ENCODE measurements at regions not wholly inside any gene's neighbourhood (a gene's known extent, or its start where the extent isn't known, plus 50 kb on each side); places are given as distances from the start of the nearest gene placed in this dataset.

DNA sequence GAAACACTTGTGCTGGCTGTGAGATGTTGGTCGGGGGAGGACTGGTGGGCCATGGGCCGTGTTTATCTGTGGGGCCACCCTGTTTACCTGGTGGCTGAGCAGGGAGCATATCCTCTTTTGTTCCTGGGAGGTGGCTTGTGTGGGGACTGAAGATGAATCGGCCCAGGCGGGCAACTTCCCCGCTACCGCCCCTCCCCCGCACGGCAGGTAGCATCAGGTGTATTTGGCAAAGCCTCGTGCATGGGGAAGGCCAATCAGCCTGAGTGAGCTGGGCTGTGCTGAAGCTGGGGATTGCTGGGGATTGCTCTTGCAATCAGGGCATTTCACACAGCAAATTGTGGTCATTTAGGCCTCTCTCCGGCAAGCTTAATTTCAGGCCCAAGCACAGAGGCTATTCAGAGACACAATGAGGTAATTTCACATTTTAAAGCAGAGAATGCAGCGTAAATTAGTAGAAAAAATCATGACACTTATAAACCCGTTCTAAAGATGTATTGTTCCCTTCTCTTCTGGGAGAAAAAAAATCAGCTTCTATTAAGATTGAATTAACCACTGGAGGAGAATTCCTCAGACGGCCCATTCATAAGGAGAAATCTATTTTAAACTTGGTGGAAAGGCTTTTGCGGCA lies 197.7 kb upstream of the POU3F1 start:
- H3K4me1 ChIP-seq (replicated peaks) = peaks cover 7% of the 10 kb centered on the region
- no peak overlapping the region for H3K4me3 ChIP-seq
- H3K27ac ChIP-seq = no peak overlapping the region
- H3K9me3 ChIP-seq (replicated peaks) = no peaks in the 10 kb centered on the region
- no peaks in the 10 kb centered on the region for H3K36me3 ChIP-seq
- DNase-seq (ENCODE audit: low read depth in 1 of 2, low spot score in 2 of 2) = no peak
- 0 out of 2 replicates have a peak, but pooled peaks cover 3% of the 10 kb centered on the region for H3K27me3 ChIP-seq (replicated peaks)

GRCh38 chr1:38243106-38243505 lies 196.5 kb upstream of the POU3F1 start:
- DNase-seq (ENCODE audit: low read depth in 1 of 2, low spot score in 2 of 2) = no peak
- Histone ChIP-seq H3K9me3 (replicated peaks) (no peaks in the 10 kb centered on the region), H3K4me3 (no peak overlapping the region), H3K27ac (no peak overlapping the region), H3K4me1 (replicated peaks) (peaks cover 7% of the 10 kb centered on the region), H3K36me3 (no peaks in the 10 kb centered on the region), H3K27me3 (replicated peaks) (no peaks in the 10 kb centered on the region)

DNA sequence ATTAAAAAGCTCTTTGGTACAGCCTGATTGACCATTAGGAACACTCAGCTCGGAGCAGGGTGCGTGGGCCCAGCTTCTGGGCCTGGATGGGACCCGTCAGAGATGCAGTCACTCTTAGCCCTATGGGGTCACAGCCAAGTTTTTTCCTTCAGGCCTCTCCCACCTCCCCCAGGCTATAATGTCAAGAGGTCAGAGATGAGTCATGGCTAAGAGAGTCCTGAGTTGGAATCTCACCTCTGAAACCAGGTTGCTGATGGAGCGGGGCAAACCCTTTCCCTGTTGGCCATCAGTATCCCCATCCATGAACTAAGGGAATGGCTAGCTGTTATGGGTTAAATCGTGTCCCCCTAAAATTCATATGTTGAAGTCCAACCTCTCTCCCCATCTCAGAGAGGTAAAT lies 195.9 kb upstream of the POU3F1 start:
- Histone ChIP-seq H3K9me3 (replicated peaks) (no peaks in the 10 kb centered on the region), H3K4me3 (no peak overlapping the region), H3K27me3 (replicated peaks) (no peaks in the 10 kb centered on the region), H3K4me1 (replicated peaks) (peaks cover 7% of the 10 kb centered on the region), H3K36me3 (no peaks in the 10 kb centered on the region), H3K27ac (no peak overlapping the region)
- no peak for DNase-seq (ENCODE audit: low read depth in 1 of 2, low spot score in 2 of 2)

GRCh38 chr1:38241594-38242334 lies 195.2 kb upstream of the POU3F1 start:
- no peak for DNase-seq (ENCODE audit: low read depth in 1 of 2, low spot score in 2 of 2)
- no peak overlapping the region for H3K27ac ChIP-seq

DNA sequence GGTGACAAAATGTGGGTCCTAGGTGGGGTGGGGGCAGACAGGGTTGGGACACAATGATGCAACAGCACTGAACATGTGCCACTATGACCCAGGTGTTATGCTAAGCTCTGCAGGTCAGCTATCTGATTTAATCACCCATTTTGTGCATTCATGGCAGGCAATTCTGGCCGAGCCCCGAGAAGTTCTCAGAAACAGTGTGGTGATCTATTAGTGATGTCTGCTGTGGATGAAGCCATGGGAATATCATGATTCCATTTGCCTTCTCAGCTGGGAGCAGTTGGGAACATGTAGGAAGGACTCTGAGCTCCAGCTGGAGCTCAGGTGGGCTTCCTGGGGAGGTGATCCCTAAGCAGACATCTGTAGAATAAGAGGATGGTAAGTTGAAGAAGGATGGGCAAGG lies 194.0 kb upstream of the POU3F1 start:
- Histone ChIP-seq H3K9me3 (replicated peaks) (no peaks in the 10 kb centered on the region), H3K27ac (no peak overlapping the region), H3K36me3 (no peaks in the 10 kb centered on the region), H3K27me3 (replicated peaks) (no peaks in the 10 kb centered on the region), H3K4me3 (no peak overlapping the region), H3K4me1 (replicated peaks) (0 out of 2 replicates have a peak, but pooled peaks cover 3% of the 10 kb centered on the region)
- no peak for DNase-seq (ENCODE audit: low read depth in 1 of 2, low spot score in 2 of 2)

More at GRCh38 chr1:38241594-38242334, 195.2 kb upstream of the POU3F1 start:
- Histone ChIP-seq H3K27me3 (replicated peaks) (no peaks in the 10 kb centered on the region), H3K36me3 (no peaks in the 10 kb centered on the region), H3K4me3 (no peak overlapping the region), H3K4me1 (replicated peaks) (peaks cover 3% of the 10 kb centered on the region), H3K9me3 (replicated peaks) (no peaks in the 10 kb centered on the region)

DNA sequence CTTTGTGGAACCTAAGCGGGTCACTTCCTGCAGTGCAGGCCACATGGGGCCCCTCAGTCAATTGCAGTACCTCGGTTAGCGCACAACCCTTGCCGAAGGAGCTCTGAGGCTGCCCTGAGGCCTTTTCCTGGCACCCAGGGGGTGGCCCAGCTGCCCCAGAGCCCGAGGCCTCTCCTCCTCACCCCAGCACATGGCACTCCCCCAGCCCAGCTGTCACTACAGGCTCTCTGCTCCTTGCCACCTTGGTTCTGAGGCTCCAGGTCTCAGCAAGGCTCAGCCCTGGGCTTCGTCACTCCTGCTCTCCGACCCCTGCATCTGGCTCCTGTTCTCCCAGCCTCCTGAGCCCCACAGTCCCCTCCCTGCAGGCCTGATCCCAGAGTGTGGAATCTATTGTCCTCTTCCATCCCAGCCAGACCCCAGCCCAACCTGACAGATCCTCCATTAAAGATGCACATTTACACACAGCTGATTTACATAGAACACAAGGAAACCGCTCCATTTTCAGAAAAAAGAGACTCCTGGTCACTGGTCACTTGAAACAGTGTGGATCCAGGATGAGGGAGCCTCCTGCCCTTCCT lies 192.8 kb upstream of the POU3F1 start:
- DNase-seq (ENCODE audit: low read depth in 1 of 2, low spot score in 2 of 2) = no peak
- 0 out of 2 replicates have a peak, but pooled peaks cover 3% of the 10 kb centered on the region for H3K4me1 ChIP-seq (replicated peaks)
- no peaks in the 10 kb centered on the region for H3K27me3 ChIP-seq (replicated peaks)
- H3K4me3 ChIP-seq = no peak overlapping the region
- H3K36me3 ChIP-seq = no peaks in the 10 kb centered on the region
- H3K9me3 ChIP-seq (replicated peaks) = no peaks in the 10 kb centered on the region
- H3K27ac ChIP-seq = no peak overlapping the region

GRCh38 chr1:38238294-38238693 lies 191.7 kb upstream of the POU3F1 start:
- Histone ChIP-seq H3K4me3 (no peak overlapping the region), H3K9me3 (replicated peaks) (no peaks in the 10 kb centered on the region), H3K4me1 (replicated peaks) (0 out of 2 replicates have a peak, but pooled peaks cover 3% of the 10 kb centered on the region), H3K27ac (no peak overlapping the region), H3K27me3 (replicated peaks) (no peaks in the 10 kb centered on the region), H3K36me3 (no peaks in the 10 kb centered on the region)
- DNase-seq (ENCODE audit: low read depth in 1 of 2, low spot score in 2 of 2) = no peak

DNA sequence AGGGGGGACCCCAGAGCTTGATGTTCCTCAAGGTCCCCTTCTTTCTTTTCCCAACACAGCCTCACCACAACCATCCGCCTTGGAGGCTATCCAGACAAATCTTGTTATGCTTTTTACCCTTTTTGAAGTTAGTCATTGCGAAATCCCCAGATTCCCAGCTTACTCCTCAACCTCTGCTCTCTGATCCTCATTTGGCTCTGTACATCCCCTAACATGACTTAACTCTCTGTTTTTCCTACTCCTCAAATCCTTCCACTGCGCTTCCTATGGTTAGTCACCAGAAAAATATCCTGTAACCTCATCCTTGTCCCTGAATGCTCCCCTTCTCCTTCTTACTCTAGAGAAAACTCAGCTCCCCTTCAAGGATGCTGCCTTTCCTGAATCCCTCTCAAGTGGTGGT lies 189.1 kb upstream of the POU3F1 start:
- H3K4me1 ChIP-seq (replicated peaks) = 0 out of 2 replicates have a peak, but pooled peaks cover 3% of the 10 kb centered on the region
- peak in 1 of 2 experiments; percentile 26 for DNase-seq (ENCODE audit: low read depth in 1 of 2, low spot score in 2 of 2)
- H3K27ac ChIP-seq = no peak overlapping the region
- no peak overlapping the region for H3K4me3 ChIP-seq
- no peaks in the 10 kb centered on the region for H3K27me3 ChIP-seq (replicated peaks)
- H3K36me3 ChIP-seq = no peaks in the 10 kb centered on the region
- no peaks in the 10 kb centered on the region for H3K9me3 ChIP-seq (replicated peaks)

GRCh38 chr1:38231941-38232340 lies 185.3 kb upstream of the POU3F1 start:
- Histone ChIP-seq H3K27ac (no peak overlapping the region), H3K36me3 (no peaks in the 10 kb centered on the region), H3K27me3 (replicated peaks) (no peaks in the 10 kb centered on the region), H3K4me3 (no peak overlapping the region), H3K4me1 (replicated peaks) (0 out of 2 replicates have a peak, but pooled peaks cover 3% of the 10 kb centered on the region), H3K9me3 (replicated peaks) (no peaks in the 10 kb centered on the region)
- no peak for DNase-seq (ENCODE audit: low read depth in 1 of 2, low spot score in 2 of 2)

DNA sequence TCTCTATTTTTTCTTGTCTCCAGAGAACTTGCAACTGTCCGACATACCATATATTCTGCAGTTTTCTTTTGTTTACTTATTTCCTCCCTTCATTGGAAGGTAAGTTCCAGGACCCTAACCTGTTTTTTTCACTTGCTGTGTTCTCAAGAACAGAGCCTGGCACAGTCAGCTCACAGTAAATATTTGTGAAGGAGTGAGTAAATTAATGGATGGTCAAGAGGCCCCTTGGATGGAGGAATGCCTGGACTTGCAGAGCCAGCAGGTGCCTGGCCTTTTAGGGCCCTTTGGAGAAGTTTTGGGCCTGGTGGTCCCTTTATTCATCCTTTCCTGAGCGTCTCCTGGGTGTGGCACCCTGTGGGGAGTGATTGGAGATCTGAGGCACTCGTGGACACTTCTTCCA lies 182.1 kb upstream of the POU3F1 start:
- no peak for DNase-seq (ENCODE audit: low read depth in 1 of 2, low spot score in 2 of 2)
- no peak overlapping the region for H3K4me3 ChIP-seq
- H3K36me3 ChIP-seq = no peaks in the 10 kb centered on the region
- H3K4me1 ChIP-seq (replicated peaks) = no peaks in the 10 kb centered on the region; the same call in 1 of the 2 replicates
- no peaks in the 10 kb centered on the region for H3K27me3 ChIP-seq (replicated peaks)
- no peak overlapping the region for H3K27ac ChIP-seq
- no peaks in the 10 kb centered on the region for H3K9me3 ChIP-seq (replicated peaks)

DNA sequence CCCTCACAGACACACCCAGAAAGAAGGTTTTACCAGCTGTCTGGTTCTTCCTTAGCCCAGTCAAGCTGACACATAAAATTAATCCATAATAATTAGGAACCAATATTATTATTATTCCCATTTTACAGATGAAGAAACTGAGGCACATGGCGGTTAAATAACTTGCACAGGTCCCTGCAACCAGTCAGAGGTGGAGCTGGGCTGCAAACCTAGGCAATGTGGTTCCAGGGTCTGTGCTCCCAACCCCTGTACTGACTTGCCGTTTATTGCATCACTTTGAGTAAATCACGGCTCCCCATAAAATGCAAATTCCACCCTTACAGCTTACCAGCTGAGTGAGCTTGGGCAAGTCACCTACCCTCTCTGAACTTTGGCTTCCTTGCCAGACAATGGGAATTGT lies 179.2 kb upstream of the POU3F1 start:
- Histone ChIP-seq H3K4me3 (no peak overlapping the region), H3K36me3 (no peaks in the 10 kb centered on the region), H3K4me1 (replicated peaks) (peaks cover 25% of the 10 kb centered on the region), H3K27me3 (replicated peaks) (no peaks in the 10 kb centered on the region), H3K9me3 (replicated peaks) (no peaks in the 10 kb centered on the region), H3K27ac (no peak overlapping the region)
- DNase-seq (ENCODE audit: low read depth in 1 of 2, low spot score in 2 of 2) = no peak

DNA sequence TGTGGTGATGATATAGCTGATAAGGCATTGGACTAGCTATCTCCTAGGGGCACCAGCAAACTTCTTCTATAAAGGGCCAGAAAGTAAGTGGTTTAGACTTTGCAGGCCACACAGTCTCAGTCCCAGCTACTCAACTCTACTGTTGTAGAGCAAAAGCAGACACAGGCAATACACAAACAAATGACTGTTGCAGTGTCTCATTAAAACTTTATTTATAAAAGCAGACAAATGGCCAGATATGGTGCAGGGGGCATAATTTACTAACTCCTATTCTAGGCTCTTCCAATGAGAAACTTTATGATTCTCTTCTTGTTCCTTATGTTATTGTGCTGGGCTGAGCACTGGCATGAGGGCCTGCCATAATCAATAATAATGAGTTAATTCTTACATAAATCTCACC lies 176.8 kb upstream of the POU3F1 start:
- Histone ChIP-seq H3K36me3 (no peaks in the 10 kb centered on the region), H3K4me1 (replicated peaks) (peaks cover 30% of the 10 kb centered on the region), H3K27me3 (replicated peaks) (no peaks in the 10 kb centered on the region), H3K27ac (peak overlapping the region; percentile 12; the same call in 1 of the 2 replicates), H3K9me3 (replicated peaks) (no peaks in the 10 kb centered on the region), H3K4me3 (no peak overlapping the region)
- DNase-seq (ENCODE audit: low read depth in 1 of 2, low spot score in 2 of 2) = no peak

- peak overlapping the region; percentile 12; the same call in 1 of the 2 replicates for H3K27ac ChIP-seq
- no peaks in the 10 kb centered on the region for H3K27me3 ChIP-seq (replicated peaks)
- H3K4me3 ChIP-seq = no peak overlapping the region
- peaks cover 30% of the 10 kb centered on the region for H3K4me1 ChIP-seq (replicated peaks)
- DNase-seq (ENCODE audit: low read depth in 1 of 2, low spot score in 2 of 2) = no peak
- H3K36me3 ChIP-seq = no peaks in the 10 kb centered on the region
- no peaks in the 10 kb centered on the region for H3K9me3 ChIP-seq (replicated peaks)
Observed at GRCh38 chr1:38222891-38223290, 176.3 kb upstream of the POU3F1 start.

- H3K36me3 ChIP-seq = no peaks in the 10 kb centered on the region
- H3K9me3 ChIP-seq (replicated peaks) = no peaks in the 10 kb centered on the region
- H3K27me3 ChIP-seq (replicated peaks) = no peaks in the 10 kb centered on the region
- H3K4me1 ChIP-seq (replicated peaks) = peaks cover 30% of the 10 kb centered on the region
- no peak overlapping the region for H3K4me3 ChIP-seq
- H3K27ac ChIP-seq = peak overlapping the region; percentile 42
- peak; percentile 80 for DNase-seq (ENCODE audit: low read depth in 1 of 2, low spot score in 2 of 2)
Observed at GRCh38 chr1:38221006-38221649, 174.5 kb upstream of the POU3F1 start.
